ENCODE measurements at regions not wholly inside any gene's neighbourhood (a gene's known extent, or its start where the extent isn't known, plus 50 kb on each side); places are given as distances from the start of the nearest gene placed in this dataset.

- 70 to 73% methylated on average over 2 of the region's 2 CpGs for WGBS, 2 donors
- TF ChIP-seq, protein P1, sequence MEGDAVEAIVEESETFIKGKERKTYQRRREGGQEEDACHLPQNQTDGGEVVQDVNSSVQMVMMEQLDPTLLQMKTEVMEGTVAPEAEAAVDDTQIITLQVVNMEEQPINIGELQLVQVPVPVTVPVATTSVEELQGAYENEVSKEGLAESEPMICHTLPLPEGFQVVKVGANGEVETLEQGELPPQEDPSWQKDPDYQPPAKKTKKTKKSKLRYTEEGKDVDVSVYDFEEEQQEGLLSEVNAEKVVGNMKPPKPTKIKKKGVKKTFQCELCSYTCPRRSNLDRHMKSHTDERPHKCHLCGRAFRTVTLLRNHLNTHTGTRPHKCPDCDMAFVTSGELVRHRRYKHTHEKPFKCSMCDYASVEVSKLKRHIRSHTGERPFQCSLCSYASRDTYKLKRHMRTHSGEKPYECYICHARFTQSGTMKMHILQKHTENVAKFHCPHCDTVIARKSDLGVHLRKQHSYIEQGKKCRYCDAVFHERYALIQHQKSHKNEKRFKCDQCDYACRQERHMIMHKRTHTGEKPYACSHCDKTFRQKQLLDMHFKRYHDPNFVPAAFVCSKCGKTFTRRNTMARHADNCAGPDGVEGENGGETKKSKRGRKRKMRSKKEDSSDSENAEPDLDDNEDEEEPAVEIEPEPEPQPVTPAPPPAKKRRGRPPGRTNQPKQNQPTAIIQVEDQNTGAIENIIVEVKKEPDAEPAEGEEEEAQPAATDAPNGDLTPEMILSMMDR (IDR thresholded peaks at IDR 0.05; ENCODE audit: control extremely low read depth, extremely low read depth) = no peak
Measured at GRCh38 chr4:127574643-127575042, 58.1 kb upstream of the INTU start.

DNA sequence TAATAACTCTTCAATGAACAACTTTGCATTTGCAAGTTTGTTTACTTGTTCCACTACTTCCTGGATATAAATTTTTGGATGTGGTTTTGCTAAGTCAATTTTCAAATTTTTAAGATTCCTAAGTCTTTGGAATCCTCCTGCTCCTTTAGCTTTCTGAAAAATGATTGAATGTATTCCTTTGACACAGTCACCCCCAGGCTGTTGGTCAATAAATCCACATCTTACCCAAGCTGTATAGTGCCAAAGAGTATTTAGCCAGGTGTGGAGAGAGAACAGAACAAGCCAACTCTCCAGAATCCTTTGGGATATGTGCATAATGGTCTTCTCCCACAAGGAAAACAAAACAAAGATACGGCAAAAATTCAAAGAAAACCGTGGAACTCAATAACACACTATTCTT lies 56.9 kb upstream of the INTU start:
- Histone ChIP-seq H3K9me3 (ENCODE audit: control insufficient read depth in 4 of 4, insufficient read depth in 3 of 4, low read length in 3 of 4) (no peaks in the 10 kb centered on the region), H3K4me3 (no peak overlapping the region), H3K9ac (ENCODE audit: insufficient read depth in 1 of 2, low read length in 2 of 2) (no peak overlapping the region), H3K4me1 (ENCODE audit: control insufficient read depth in 5 of 5, insufficient read depth in 5 of 5, low read length in 5 of 5) (no peaks in the 10 kb centered on the region), H3K27me3 (ENCODE audit: control insufficient read depth in 3 of 3, insufficient read depth in 3 of 3, low read length in 2 of 3) (no peaks in the 10 kb centered on the region), H3K36me3 (ENCODE audit: control insufficient read depth in 4 of 4, insufficient read depth in 4 of 4, low read length in 4 of 4) (no peaks in the 10 kb centered on the region), H3K27ac (ENCODE audit: low read depth in 1 of 2, low read length in 1 of 2) (no peak overlapping the region)
- DNase-seq = no peak
- ATAC-seq (ENCODE audit: insufficient read depth, low FRiP score) = no peak
- TF ChIP-seq, protein P1 (IDR thresholded peaks at IDR 0.05; ENCODE audit: control extremely low read depth, extremely low read depth) = no peak
- 70 to 82% methylated on average over 2 of the region's 2 CpGs for WGBS, 2 donors

More at GRCh38 chr4:127574643-127575042, 58.1 kb upstream of the INTU start:
- ATAC-seq (ENCODE audit: insufficient read depth, low FRiP score) = no peak
- no peaks in the 10 kb centered on the region for H3K36me3 ChIP-seq (ENCODE audit: control insufficient read depth in 4 of 4, insufficient read depth in 4 of 4, low read length in 4 of 4)
- H3K4me1 ChIP-seq (ENCODE audit: control insufficient read depth in 5 of 5, insufficient read depth in 5 of 5, low read length in 5 of 5) = no peaks in the 10 kb centered on the region
- no peaks in the 10 kb centered on the region for H3K9me3 ChIP-seq (ENCODE audit: control insufficient read depth in 4 of 4, insufficient read depth in 3 of 4, low read length in 3 of 4)
- DNase-seq = no peak
- H3K27me3 ChIP-seq (ENCODE audit: control insufficient read depth in 3 of 3, insufficient read depth in 3 of 3, low read length in 2 of 3) = no peaks in the 10 kb centered on the region
- no peak overlapping the region for H3K4me3 ChIP-seq
- no peak overlapping the region for H3K9ac ChIP-seq (ENCODE audit: insufficient read depth in 1 of 2, low read length in 2 of 2)
- no peak overlapping the region for H3K27ac ChIP-seq (ENCODE audit: low read depth in 1 of 2, low read length in 1 of 2)

DNA sequence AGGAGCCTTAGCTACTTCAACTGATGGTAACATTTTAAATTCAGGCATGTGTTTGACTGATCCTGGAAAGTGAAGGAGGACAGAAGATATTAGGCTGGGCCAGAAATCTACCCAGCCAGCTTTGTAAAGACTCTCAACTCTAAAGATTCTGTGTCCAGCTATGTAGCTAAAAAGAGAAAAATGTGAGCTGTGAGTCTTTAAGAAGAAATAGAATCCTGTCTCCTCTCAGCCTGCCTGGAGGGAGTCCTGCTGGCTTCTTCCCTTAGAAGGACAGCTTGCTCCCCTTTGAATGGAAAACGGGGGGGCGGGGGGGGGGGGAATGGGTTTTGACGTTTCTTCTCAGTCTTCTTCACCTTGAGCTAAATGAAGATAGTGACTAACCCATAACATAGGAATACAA lies 54.3 kb upstream of the INTU start:
- DNase-seq (no peak), ATAC-seq (ENCODE audit: insufficient read depth, low FRiP score) (no peak)
- Histone ChIP-seq H3K36me3 (ENCODE audit: control insufficient read depth in 4 of 4, insufficient read depth in 4 of 4, low read length in 4 of 4) (no peaks in the 10 kb centered on the region), H3K27ac (ENCODE audit: low read depth in 1 of 2, low read length in 1 of 2) (no peak overlapping the region), H3K9ac (ENCODE audit: insufficient read depth in 1 of 2, low read length in 2 of 2) (no peak overlapping the region), H3K9me3 (ENCODE audit: control insufficient read depth in 4 of 4, insufficient read depth in 3 of 4, low read length in 3 of 4) (peaks cover 0 to 3% (median 0%) of the 10 kb centered on the region in 4 donors), H3K27me3 (ENCODE audit: control insufficient read depth in 3 of 3, insufficient read depth in 3 of 3, low read length in 2 of 3) (no peaks in the 10 kb centered on the region), H3K4me1 (ENCODE audit: control insufficient read depth in 5 of 5, insufficient read depth in 5 of 5, low read length in 5 of 5) (no peaks in the 10 kb centered on the region), H3K4me3 (no peak overlapping the region)
- TF ChIP-seq, protein P1 (IDR thresholded peaks at IDR 0.05; ENCODE audit: control extremely low read depth, extremely low read depth) = no peak
- 58 to 71% methylated on average over 3 of the region's 3 CpGs for WGBS, 2 donors

- WGBS, 2 donors = 91 to 95% methylated on average over 7 of the region's 7 CpGs
- H3K4me1 ChIP-seq (ENCODE audit: control insufficient read depth in 5 of 5, insufficient read depth in 5 of 5, low read length in 5 of 5) = no peaks in the 10 kb centered on the region
- DNase-seq = no peak
- no peak overlapping the region for H3K4me3 ChIP-seq
- peaks cover 0 to 3% (median 0%) of the 10 kb centered on the region in 4 donors for H3K9me3 ChIP-seq (ENCODE audit: control insufficient read depth in 4 of 4, insufficient read depth in 3 of 4, low read length in 3 of 4)
- H3K27ac ChIP-seq (ENCODE audit: low read depth in 1 of 2, low read length in 1 of 2) = no peak overlapping the region
- TF ChIP-seq, protein P1 (IDR thresholded peaks at IDR 0.05; ENCODE audit: control extremely low read depth, extremely low read depth) = no peak
- H3K36me3 ChIP-seq (ENCODE audit: control insufficient read depth in 4 of 4, insufficient read depth in 4 of 4, low read length in 4 of 4) = no peaks in the 10 kb centered on the region
- H3K9ac ChIP-seq (ENCODE audit: insufficient read depth in 1 of 2, low read length in 2 of 2) = no peak overlapping the region
- no peak for ATAC-seq (ENCODE audit: insufficient read depth, low FRiP score)
- no peaks in the 10 kb centered on the region for H3K27me3 ChIP-seq (ENCODE audit: control insufficient read depth in 3 of 3, insufficient read depth in 3 of 3, low read length in 2 of 3)
Measured at GRCh38 chr4:127578967-127579366, 53.8 kb upstream of the INTU start.

Data from lung (tissue), 11 donors.